Endometrial microvascular endothelial cells (primary cell): ENCODE measurements at regions not wholly inside any gene's neighbourhood (a gene's known extent, or its start where the extent isn't known, plus 50 kb on each side); places are given as distances from the start of the nearest gene placed in this dataset.

Experiments
- in situ Hi-C: cut with HindIII; loops from 2 replicates; pipeline ENCODE4 v1.10.0; 2017; ENCODE audit warnings: low sequenced_read_pairs, low pct_unique_long_range_greater_than_20kb; ENCODE audit errors: inconsistent ontology term

- in situ Hi-C loops: no loop called here
Observed at GRCh38 chrX:69110116-69110530, 55.1 kb downstream of the PJA1 start.

- in situ Hi-C loops: no loop called here
Observed at GRCh38 chrX:69109706-69110105, 55.5 kb downstream of the PJA1 start.

- in situ Hi-C loops: no loop called here
Observed at GRCh38 chrX:69109036-69109663, 56.1 kb downstream of the PJA1 start.

GRCh38 chrX:69107747-69108401 lies 57.4 kb downstream of the PJA1 start:
- in situ Hi-C loops: no loop called here

GRCh38 chrX:69107231-69107739 lies 58.0 kb downstream of the PJA1 start:
- in situ Hi-C loops: no loop called here

- in situ Hi-C loops: no loop called here
Observed at GRCh38 chrX:69104756-69105434, 60.4 kb downstream of the PJA1 start.

- in situ Hi-C loops: no loop called here
Observed at GRCh38 chrX:69103539-69103938, 61.7 kb downstream of the PJA1 start.

GRCh38 chrX:69102612-69103194 lies 62.5 kb downstream of the PJA1 start:
- in situ Hi-C loops: no loop called here

GRCh38 chrX:69101683-69102251 lies 63.5 kb downstream of the PJA1 start:
- in situ Hi-C loops: no loop called here

- in situ Hi-C loops: no loop called here
Observed at GRCh38 chrX:69100478-69100877, 64.8 kb downstream of the PJA1 start.

- in situ Hi-C loops: no loop called here
Observed at GRCh38 chrX:69097451-69098236, 67.6 kb downstream of the PJA1 start.

- in situ Hi-C loops: no loop called here
Observed at GRCh38 chrX:69096963-69097362, 68.3 kb downstream of the PJA1 start.

GRCh38 chrX:69094977-69095669 lies 70.1 kb downstream of the PJA1 start:
- in situ Hi-C loops: no loop called here

- in situ Hi-C loops: no loop called here
Observed at GRCh38 chrX:69093960-69094871, 71.0 kb downstream of the PJA1 start.

GRCh38 chrX:69090022-69090421 lies 75.2 kb downstream of the PJA1 start:
- in situ Hi-C loops: no loop called here

GRCh38 chrX:69089203-69089602 lies 76.0 kb downstream of the PJA1 start:
- in situ Hi-C loops: no loop called here
